ENCODE measurements at regions not wholly inside any gene's neighbourhood (a gene's known extent, or its start where the extent isn't known, plus 50 kb on each side); places are given as distances from the start of the nearest gene placed in this dataset.

GRCh38 chr11:35891096-35891495 lies 52.8 kb upstream of the LDLRAD3 start:
- TF ChIP-seq CTCF (IDR thresholded peaks at IDR 0.05) (no peak), EP300 (IDR thresholded peaks at IDR 0.05) (no peak)

Measured in tibial nerve (tissue), 4 donors.